Keratinocyte (primary cell): ENCODE measurements at regions not wholly inside any gene's neighbourhood (a gene's known extent, or its start where the extent isn't known, plus 50 kb on each side); places are given as distances from the start of the nearest gene placed in this dataset.

ENCODE experiments used
- DNase-seq: peaks from one replicate; pipeline ENCODE4 v3.0.0-alpha.2; 2011; ENCODE audit warnings: low read depth, missing footprints, low spot score
- FAIRE-seq: peaks from 2 replicates; lab custom pipeline; 2011; peaks lifted over from hg19 to GRCh38; lab: Jason Lieb, UNC
- H2AFZ ChIP-seq: 2 replicates; pipeline ENCODE4 v1.6.0; 2012; ENCODE audit warnings: low read length, control low read depth, inconsistent platforms; ENCODE audit not compliant: control insufficient read depth
- H3K27ac ChIP-seq: 2 replicates; pipeline ENCODE4 v1.5.1; 2011; ENCODE audit warnings: low read length; ENCODE audit not compliant: control insufficient read depth, insufficient read depth
- H3K27me3 ChIP-seq: 3 replicates; pipeline ENCODE4 v1.6.0; 2011; ENCODE audit warnings: low read length; ENCODE audit not compliant: control insufficient read depth, insufficient read depth; ENCODE audit errors: extremely low read depth
- H3K36me3 ChIP-seq, 2 experiments: 2 replicates in 1 of 2; 3 replicates in 1 of 2; pipeline ENCODE4 v1.5.1; 2011; ENCODE audit warnings: low read length in 2 of 2, mild to moderate bottlenecking in 1 of 2; ENCODE audit not compliant: control insufficient read depth in 2 of 2, insufficient read depth in 2 of 2; ENCODE audit errors: extremely low read depth in 1 of 2
- H3K4me1 ChIP-seq: 3 replicates; pipeline ENCODE4 v1.5.1; 2011; ENCODE audit warnings: low read length; ENCODE audit not compliant: control insufficient read depth, insufficient read depth; ENCODE audit errors: extremely low read depth
- H3K4me2 ChIP-seq: 3 replicates; pipeline ENCODE4 v1.6.0; 2011; ENCODE audit warnings: low read depth, low read length; ENCODE audit not compliant: control insufficient read depth, insufficient read depth; ENCODE audit errors: extremely low read depth
- H3K4me3 ChIP-seq, 3 experiments: fragments of 200-600 bp in 1 of 3; sonication (generic) in 1 of 3; 2 replicates in 2 of 3; 3 replicates in 1 of 3; pipeline ENCODE4 v1.5.1; 2011 to 2016; ENCODE audit warnings: low read length in 3 of 3, mild to moderate bottlenecking in 3 of 3, control low read depth in 2 of 3, inconsistent platforms in 1 of 3, low read depth in 1 of 3, mixed read lengths in 1 of 3, mixed run types in 1 of 3, moderate library complexity in 1 of 3; ENCODE audit not compliant: control insufficient read depth in 2 of 3, insufficient read depth in 2 of 3; ENCODE audit errors: extremely low read depth in 1 of 3
- H3K79me2 ChIP-seq: 2 replicates; pipeline ENCODE4 v1.6.0; 2012; ENCODE audit warnings: low read length; ENCODE audit not compliant: control insufficient read depth, insufficient read depth
- H3K9ac ChIP-seq: 3 replicates; pipeline ENCODE4 v1.6.0; 2011; ENCODE audit warnings: low read length; ENCODE audit not compliant: control insufficient read depth, insufficient read depth; ENCODE audit errors: extremely low read depth
- H3K9me1 ChIP-seq: 3 replicates; pipeline ENCODE4 v1.6.0; 2011; ENCODE audit warnings: low read length; ENCODE audit not compliant: control insufficient read depth, insufficient read depth; ENCODE audit errors: extremely low read depth
- H3K9me3 ChIP-seq: 2 replicates; pipeline ENCODE4 v1.5.1; 2012; ENCODE audit warnings: low read depth, low read length; ENCODE audit not compliant: control insufficient read depth
- H4K20me1 ChIP-seq: 3 replicates; pipeline ENCODE4 v1.6.0; 2011; ENCODE audit warnings: low read length; ENCODE audit not compliant: control insufficient read depth, insufficient read depth; ENCODE audit errors: extremely low read depth
- CTCF ChIP-seq, 3 experiments: IDR thresholded peaks in 1 of 3; conservative IDR thresholded peaks in 1 of 3; optimal IDR thresholded peaks in 1 of 3; 2 replicates in 2 of 3; 3 replicates in 1 of 3; pipeline versions ENCODE3 to v1.5.1; 2011; ENCODE audit warnings: low read length in 3 of 3, mild to moderate bottlenecking in 3 of 3, moderate library complexity in 2 of 3, control low read depth in 1 of 3, inconsistent platforms in 1 of 3; ENCODE audit not compliant: insufficient read depth in 2 of 3; ENCODE audit errors: extremely low read depth in 1 of 3
- EZH2 ChIP-seq: IDR thresholded peaks from one replicate; pipeline ENCODE4 v1.6.1; 2012; ENCODE audit warnings: inconsistent platforms, mild to moderate bottlenecking, low read length, moderate library complexity
- dilution Hi-C: fragments of 300-500 bp; cut with MboI; formaldehyde crosslinking; loops from one replicate; pipeline ENCODE4 v1.7.0; 2020; ENCODE audit warnings: low sequenced_read_pairs; ENCODE audit not compliant: extremely low pct_ligation_motif_present

GRCh38 chr16:59087641-59088040 lies 353.5 kb upstream of the GOT2 start:
- H4K20me1 ChIP-seq, result no peaks in the 10 kb centered on the region
- no peak overlapping the region for H3K9ac ChIP-seq
- H3K9me3 ChIP-seq, result no peaks in the 10 kb centered on the region
- no peak overlapping the region for H3K4me2 ChIP-seq
- TF ChIP-seq CTCF (optimal IDR thresholded peaks at IDR 0.05 in 1 of 3, IDR thresholded peaks at IDR 0.05 in 1 of 3, conservative IDR thresholded peaks at IDR 0.05 in 1 of 3; ENCODE audit: extremely low read depth in 1 of 3, insufficient read depth in 2 of 3, low read length in 3 of 3), result no peak
- TF ChIP-seq EZH2, result no peak
- FAIRE-seq, result no peak
- no peaks in the 10 kb centered on the region for H3K27me3 ChIP-seq
- dilution Hi-C loops, result no loop called here
- H3K4me3 ChIP-seq, result no peak overlapping the region
- no peaks in the 10 kb centered on the region for H3K9me1 ChIP-seq
- no peak for DNase-seq
- H3K79me2 ChIP-seq, result no peaks in the 10 kb centered on the region
- no peak overlapping the region for H3K27ac ChIP-seq
- H3K36me3 ChIP-seq, result no peaks in the 10 kb centered on the region
- no peak overlapping the region for H2AFZ ChIP-seq
- no peaks in the 10 kb centered on the region for H3K4me1 ChIP-seq

GRCh38 chr16:59067205-59067604 lies 333.1 kb upstream of the GOT2 start:
- dilution Hi-C loops, result no loop called here

More at GRCh38 chr16:59067205-59067604, 333.1 kb upstream of the GOT2 start:
- DNase-seq (no peak), FAIRE-seq (no peak)
- Histone ChIP-seq H3K4me1 (no peaks in the 10 kb centered on the region), H3K36me3 (no peaks in the 10 kb centered on the region), H3K27me3 (no peaks in the 10 kb centered on the region), H3K4me3 (no peak overlapping the region), H3K9me3 (no peaks in the 10 kb centered on the region), H3K27ac (no peak overlapping the region), H4K20me1 (no peaks in the 10 kb centered on the region), H3K4me2 (no peak overlapping the region), H3K9me1 (no peaks in the 10 kb centered on the region), H2AFZ (no peak overlapping the region), H3K79me2 (no peaks in the 10 kb centered on the region), H3K9ac (no peak overlapping the region)
- TF ChIP-seq EZH2, result no peak
- TF ChIP-seq CTCF (optimal IDR thresholded peaks at IDR 0.05 in 1 of 3, IDR thresholded peaks at IDR 0.05 in 1 of 3, conservative IDR thresholded peaks at IDR 0.05 in 1 of 3; ENCODE audit: extremely low read depth in 1 of 3, insufficient read depth in 2 of 3, low read length in 3 of 3), result no peak
